HG03460 (cell line): ENCODE measurements at regions not wholly inside any gene's neighbourhood (a gene's known extent, or its start where the extent isn't known, plus 50 kb on each side); places are given as distances from the start of the nearest gene placed in this dataset.

ENCODE experiments used
- ATAC-seq: cut with Tn5 transposase; IDR thresholded peaks from one replicate; pipeline ENCODE4 v1.9.1; 2021; ENCODE audit not compliant: unreplicated experiment

- no peak for ATAC-seq
Measured at GRCh38 chr10:59079386-59080226, 96.8 kb upstream of the PHYHIPL start.

GRCh38 chr10:59082249-59082648, 94.2 kb upstream of the PHYHIPL start:
- no peak for ATAC-seq

- no peak for ATAC-seq
Measured at GRCh38 chr10:59085054-59085453, 91.4 kb upstream of the PHYHIPL start.

GRCh38 chr10:59085711-59086502, 90.5 kb upstream of the PHYHIPL start:
- no peak for ATAC-seq

- ATAC-seq = no peak
Measured at GRCh38 chr10:59087486-59087885, 89.0 kb upstream of the PHYHIPL start.

GRCh38 chr10:59088912-59089573, 87.4 kb upstream of the PHYHIPL start:
- ATAC-seq = no peak

- ATAC-seq = no peak
Measured at GRCh38 chr10:59090817-59091622, 85.4 kb upstream of the PHYHIPL start.

GRCh38 chr10:59093461-59093860, 83.0 kb upstream of the PHYHIPL start:
- ATAC-seq = no peak

- ATAC-seq = no peak
Measured at GRCh38 chr10:59096631-59097030, 79.8 kb upstream of the PHYHIPL start.

GRCh38 chr10:59098387-59098786, 78.1 kb upstream of the PHYHIPL start:
- ATAC-seq = no peak

- ATAC-seq = no peak
Measured at GRCh38 chr10:59098831-59099452, 77.5 kb upstream of the PHYHIPL start.

GRCh38 chr10:59099481-59099880, 77.0 kb upstream of the PHYHIPL start:
- no peak for ATAC-seq

GRCh38 chr10:59102394-59102793, 74.0 kb upstream of the PHYHIPL start:
- ATAC-seq = no peak

GRCh38 chr10:59104186-59104585, 72.3 kb upstream of the PHYHIPL start:
- no peak for ATAC-seq

- no peak for ATAC-seq
Measured at GRCh38 chr10:59106441-59106840, 70.0 kb upstream of the PHYHIPL start.

GRCh38 chr10:59107147-59107546, 69.3 kb upstream of the PHYHIPL start:
- no peak for ATAC-seq

- no peak for ATAC-seq
Measured at GRCh38 chr10:59108296-59108870, 68.1 kb upstream of the PHYHIPL start.

GRCh38 chr10:59108886-59109288, 67.6 kb upstream of the PHYHIPL start:
- ATAC-seq = no peak

- ATAC-seq = no peak
Measured at GRCh38 chr10:59109826-59110225, 66.6 kb upstream of the PHYHIPL start.

- no peak for ATAC-seq
Measured at GRCh38 chr10:59124187-59124586, 52.3 kb upstream of the PHYHIPL start.
